Prostate gland (tissue), 2 donors: ENCODE measurements at regions not wholly inside any gene's neighbourhood (a gene's known extent, or its start where the extent isn't known, plus 50 kb on each side); places are given as distances from the start of the nearest gene placed in this dataset.

Experiments
- DNase-seq: peaks from one replicate; pipeline ENCODE4 v3.0.0-alpha.2; 2019; ENCODE audit warnings: low spot score
- H3K27ac ChIP-seq, 2 donors: fragments of 200-600 bp; sonication (generic); 2 replicates each; pipeline ENCODE4 v1.5.1; 2017 to 2019
- H3K27me3 ChIP-seq: fragments of 200-600 bp; sonication (generic); replicated peaks from 2 replicates; pipeline ENCODE4 v1.5.1; 2019; ENCODE audit not compliant: insufficient read depth
- H3K36me3 ChIP-seq, 2 donors: fragments of 200-600 bp; sonication (generic); 1 replicate in 1 of 2; 2 replicates in 1 of 2; pipeline versions ENCODE4 v1.5.1 to v1.8.1; 2017 to 2019
- H3K4me1 ChIP-seq: fragments of 200-600 bp; sonication (generic); replicated peaks from 2 replicates; pipeline ENCODE4 v1.5.1; 2019
- H3K4me3 ChIP-seq, 2 donors: fragments of 200-600 bp; sonication (generic); 2 replicates each; pipeline ENCODE4 v1.5.1; 2017 to 2019
- H3K9me3 ChIP-seq: fragments of 200-600 bp; sonication (generic); 2 replicates; pipeline ENCODE4 v1.5.1; 2017
- CTCF ChIP-seq, 4 experiments: fragments of 200-600 bp in 2 of 4; fragments of 450-650 bp in 2 of 4; sonication (generic) in 2 of 4; IDR thresholded peaks; 1 replicate in 3 of 4; 2 replicates in 1 of 4; pipeline ENCODE4 v1.5.1; 2016 to 2019; ENCODE audit warnings: antibody characterized with exemption in 4 of 4, mild to moderate bottlenecking in 2 of 4, moderate library complexity in 2 of 4
- POLR2A ChIP-seq: fragments of 450-650 bp; IDR thresholded peaks from one replicate; pipeline ENCODE4 v1.6.1; 2016; ENCODE audit warnings: antibody characterized with exemption, mild to moderate bottlenecking
- POLR2AphosphoS5 ChIP-seq: sonication (generic); formaldehyde crosslinking; IDR thresholded peaks from one replicate; pipeline ENCODE4 v1.6.1; 2017; ENCODE audit warnings: antibody characterized with exemption
- WGBS: methylation state at CpG from one replicate; pipeline ENCODE4 v1.1.5; 2018; 5-methylcytosine and 5-hydroxymethylcytosine counted together
- intact Hi-C: fragments of 100-400 bp; cut with DNase I; formaldehyde crosslinking; loops from one replicate; pipeline ENCODE4 v1.14.2; 2022

DNA sequence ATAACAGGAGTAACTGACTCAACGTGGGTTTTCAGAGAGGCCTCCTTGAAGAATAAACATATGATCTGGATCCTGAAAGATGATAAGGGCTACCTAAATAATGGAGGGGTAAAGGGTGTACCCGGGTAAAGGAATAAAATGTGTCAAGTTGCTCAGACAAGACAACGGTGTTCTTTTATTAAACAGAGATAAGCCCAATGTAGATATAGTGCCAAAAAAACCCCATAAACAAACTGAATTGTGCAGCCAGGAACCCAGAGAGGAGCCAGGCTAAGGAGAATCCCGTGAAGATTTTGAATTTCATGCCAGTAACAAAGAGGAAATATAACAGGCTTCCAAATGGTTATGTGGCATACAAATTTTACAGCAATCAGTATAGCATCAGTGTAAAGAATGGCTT lies 618.2 kb downstream of the CPS1 start:
- no peaks in the 10 kb centered on the region for H3K9me3 ChIP-seq
- no peak overlapping the region for H3K27ac ChIP-seq
- H3K36me3 ChIP-seq: no peaks in the 10 kb centered on the region
- H3K4me1 ChIP-seq: no peaks in the 10 kb centered on the region
- intact Hi-C loops: no loop called here
- 14% methylated on average over 4 of the region's 4 CpGs for WGBS
- H3K27me3 ChIP-seq: no peaks in the 10 kb centered on the region
- no peak for TF ChIP-seq CTCF (IDR thresholded peaks at IDR 0.05)
- TF ChIP-seq POLR2AphosphoS5: no peak
- no peak for TF ChIP-seq POLR2A
- H3K4me3 ChIP-seq: no peak overlapping the region
- no peak for DNase-seq

GRCh38 chr2:211175956-211176355 lies 619.6 kb downstream of the CPS1 start:
- H3K36me3 ChIP-seq: no peaks in the 10 kb centered on the region
- H3K4me3 ChIP-seq: no peak overlapping the region
- intact Hi-C loops: no loop called here
- H3K27ac ChIP-seq: no peak overlapping the region
- no peaks in the 10 kb centered on the region for H3K4me1 ChIP-seq
- TF ChIP-seq POLR2AphosphoS5 (no peak), POLR2A (no peak), CTCF (IDR thresholded peaks at IDR 0.05) (no peak)
- DNase-seq: no peak
- H3K27me3 ChIP-seq: no peaks in the 10 kb centered on the region
- WGBS: 71% methylated on average over 2 of the region's 2 CpGs
- no peaks in the 10 kb centered on the region for H3K9me3 ChIP-seq

- H3K9me3 ChIP-seq: no peaks in the 10 kb centered on the region
- no peaks in the 10 kb centered on the region for H3K27me3 ChIP-seq
- H3K27ac ChIP-seq: no peak overlapping the region
- intact Hi-C loops: no loop called here
- no peak overlapping the region for H3K4me3 ChIP-seq
- no peaks in the 10 kb centered on the region for H3K4me1 ChIP-seq
- DNase-seq: no peak
- H3K36me3 ChIP-seq: no peaks in the 10 kb centered on the region
- TF ChIP-seq CTCF (IDR thresholded peaks at IDR 0.05) (no peak), POLR2A (no peak), POLR2AphosphoS5 (no peak)
Observed at GRCh38 chr2:211176514-211177141, 620.2 kb downstream of the CPS1 start.

DNA sequence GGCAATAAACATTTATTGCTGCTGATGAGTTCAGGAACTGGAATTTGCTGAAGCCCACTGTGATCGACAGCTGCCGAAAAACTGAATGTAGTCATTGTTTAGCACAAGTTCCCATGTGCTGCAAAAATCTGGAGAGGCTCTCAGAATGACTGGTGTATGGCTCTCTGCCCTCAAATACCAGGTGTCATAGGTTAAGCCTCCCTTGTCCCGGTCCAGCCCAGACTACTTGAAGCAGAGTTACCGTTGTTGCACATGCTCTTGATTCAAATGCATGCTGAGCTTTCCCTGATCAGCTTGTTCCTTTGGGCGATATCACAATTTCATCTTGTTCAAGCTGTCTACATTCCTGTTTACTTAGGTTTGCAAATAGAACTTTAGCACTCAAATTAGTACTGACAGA lies 625.2 kb downstream of the CPS1 start:
- Histone ChIP-seq H3K27me3 (no peaks in the 10 kb centered on the region), H3K4me1 (no peaks in the 10 kb centered on the region), H3K4me3 (no peak overlapping the region), H3K36me3 (no peaks in the 10 kb centered on the region), H3K27ac (no peak overlapping the region), H3K9me3 (no peaks in the 10 kb centered on the region)
- TF ChIP-seq POLR2A (no peak), POLR2AphosphoS5 (no peak), CTCF (IDR thresholded peaks at IDR 0.05) (no peak)
- intact Hi-C loops: no loop called here
- WGBS: 10% methylated on average over 5 of the region's 5 CpGs
- DNase-seq: no peak

DNA sequence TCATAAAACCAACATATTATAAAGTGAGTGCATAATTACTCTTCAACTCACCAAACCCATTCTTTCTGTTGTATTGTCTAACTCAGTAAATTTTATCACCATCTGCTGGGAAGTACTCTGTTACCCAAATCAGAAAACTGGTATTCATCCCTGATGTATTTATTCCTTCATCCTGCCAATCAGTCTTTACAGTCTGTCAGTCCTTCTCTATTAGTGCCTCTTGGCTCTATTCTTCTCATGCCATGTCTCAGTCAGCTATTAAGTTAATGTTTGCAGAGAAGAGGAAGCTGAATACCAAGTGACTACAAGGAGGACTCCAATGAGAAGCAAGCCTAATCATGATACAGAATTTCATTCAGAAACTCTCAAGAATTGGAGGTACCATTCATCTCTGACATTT lies 631.2 kb downstream of the CPS1 start:
- no peak for TF ChIP-seq CTCF (IDR thresholded peaks at IDR 0.05)
- no peak for TF ChIP-seq POLR2A
- TF ChIP-seq POLR2AphosphoS5: no peak
- no peak overlapping the region for H3K27ac ChIP-seq
- H3K4me1 ChIP-seq: no peaks in the 10 kb centered on the region
- intact Hi-C loops: no loop called here
- H3K36me3 ChIP-seq: no peaks in the 10 kb centered on the region
- no peaks in the 10 kb centered on the region for H3K27me3 ChIP-seq
- no peak for DNase-seq
- no peak overlapping the region for H3K4me3 ChIP-seq
- H3K9me3 ChIP-seq: no peaks in the 10 kb centered on the region
